HG02759 (cell line): ENCODE measurements at regions not wholly inside any gene's neighbourhood (a gene's known extent, or its start where the extent isn't known, plus 50 kb on each side); places are given as distances from the start of the nearest gene placed in this dataset.

Experiments
- ATAC-seq: cut with Tn5 transposase; IDR thresholded peaks from one replicate; pipeline ENCODE4 v1.9.1; 2021; ENCODE audit warnings: mild to moderate bottlenecking, moderate library complexity; ENCODE audit not compliant: unreplicated experiment

GRCh38 chr3:150040097-150040496 lies 69.4 kb upstream of the PFN2 start:
- no peak for ATAC-seq

- ATAC-seq = no peak
Measured at GRCh38 chr3:150038830-150039229, 68.1 kb upstream of the PFN2 start.

GRCh38 chr3:150036780-150037179 lies 66.1 kb upstream of the PFN2 start:
- no peak for ATAC-seq

GRCh38 chr3:150035910-150036612 lies 65.4 kb upstream of the PFN2 start:
- ATAC-seq = no peak

GRCh38 chr3:150035301-150035779 lies 64.6 kb upstream of the PFN2 start:
- ATAC-seq = no peak

GRCh38 chr3:150033721-150034120 lies 63.0 kb upstream of the PFN2 start:
- ATAC-seq = no peak

GRCh38 chr3:150030841-150031240 lies 60.1 kb upstream of the PFN2 start:
- no peak for ATAC-seq

- no peak for ATAC-seq
Measured at GRCh38 chr3:150023239-150023636, 52.5 kb upstream of the PFN2 start.

- ATAC-seq = peak; percentile 87
Measured at GRCh38 chr3:150022381-150023238, 51.9 kb upstream of the PFN2 start.

- ATAC-seq = no peak
Measured at GRCh38 chr3:150020527-150020926, 49.8 kb upstream of the PFN2 start.
